Dendritic cell treated with granulocyte-macrophage colony-stimulating factor and Interleukin-4, amounts not matched to agents 40 ng/mL and 50 ng/mL, for 4 days (primary cell): ENCODE measurements at regions not wholly inside any gene's neighbourhood (a gene's known extent, or its start where the extent isn't known, plus 50 kb on each side); places are given as distances from the start of the nearest gene placed in this dataset.
"Not testable (repeated sequence)": the region's sequence is repeated elsewhere in the genome, so short reads cannot be mapped to it uniquely, and the experiment has no call there.

ENCODE experiments used
- H3K27ac Mint-ChIP-seq: one replicate; pipeline ENCODE4 v1.8.0; 2022; ENCODE audit warnings: mild to moderate bottlenecking, mixed read lengths
- H3K27me3 Mint-ChIP-seq: one replicate; pipeline ENCODE4 v1.8.0; 2022; ENCODE audit warnings: mild to moderate bottlenecking, mixed read lengths
- H3K36me3 Mint-ChIP-seq: one replicate; pipeline ENCODE4 v1.8.0; 2022; ENCODE audit warnings: low read depth, mixed read lengths
- H3K4me1 Mint-ChIP-seq: one replicate; pipeline ENCODE4 v1.8.0; 2022; ENCODE audit warnings: low read depth, mixed read lengths
- H3K4me3 Mint-ChIP-seq: one replicate; pipeline ENCODE4 v1.8.0; 2022; ENCODE audit warnings: mild to moderate bottlenecking, moderate library complexity, mixed read lengths
- H3K9me3 Mint-ChIP-seq: one replicate; pipeline ENCODE4 v1.8.0; 2022; ENCODE audit warnings: mixed read lengths
- intact Hi-C: fragments of 100-400 bp; cut with micrococcal nuclease; formaldehyde crosslinking; loops from one replicate; pipeline ENCODE4 v1.15.0; 2022

DNA sequence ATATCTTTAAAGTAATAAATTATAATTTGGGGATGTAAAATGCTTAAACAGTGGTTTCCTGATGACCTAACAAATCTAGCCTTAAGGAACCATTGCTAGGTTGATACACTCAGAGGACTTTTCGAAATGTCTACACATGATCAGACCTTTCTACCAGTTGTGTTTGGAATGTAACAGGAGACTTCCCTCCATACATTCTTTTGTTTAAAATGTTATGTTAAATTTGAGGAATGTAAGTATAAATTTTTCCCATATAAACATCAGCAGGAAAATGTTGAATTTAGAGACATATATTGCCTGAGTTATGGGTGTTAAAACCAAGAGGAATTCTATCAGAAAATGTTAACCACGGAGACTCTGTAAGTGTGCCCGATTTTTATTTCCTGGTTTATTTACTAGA is 190.6 kb upstream of the SPRY1 start:
- H3K9me3 Mint-ChIP-seq = no peaks in the 10 kb centered on the region
- intact Hi-C loops = no loop called here
- H3K4me3 Mint-ChIP-seq = no peak overlapping the region
- no peaks in the 10 kb centered on the region for H3K36me3 Mint-ChIP-seq
- no peaks in the 10 kb centered on the region for H3K4me1 Mint-ChIP-seq
- H3K27ac Mint-ChIP-seq = no peak overlapping the region
- H3K27me3 Mint-ChIP-seq = no peaks in the 10 kb centered on the region

DNA sequence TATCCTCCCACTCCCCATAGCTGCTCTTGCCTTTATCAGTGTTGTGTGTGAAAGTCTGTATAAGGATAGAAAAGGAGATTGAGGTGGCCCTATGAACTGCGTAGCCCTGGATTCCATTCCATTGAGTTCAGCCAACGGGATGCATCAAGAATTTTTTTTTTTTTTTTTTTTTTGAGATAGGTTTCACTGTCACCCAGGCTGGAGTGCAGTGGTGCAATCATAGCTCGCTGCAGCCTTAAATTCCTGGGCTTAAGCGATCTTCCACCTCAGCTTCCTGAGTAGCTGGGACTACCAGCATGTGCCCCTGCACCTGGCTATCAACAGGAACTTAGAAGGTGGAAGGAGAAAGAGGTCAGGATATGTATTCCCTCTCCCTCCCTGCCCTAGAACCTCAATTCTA is 187.2 kb upstream of the SPRY1 start:
- Mint-ChIP-seq H3K4me1 (no peaks in the 10 kb centered on the region), H3K36me3 (no peaks in the 10 kb centered on the region), H3K27ac (no peak overlapping the region), H3K27me3 (no peaks in the 10 kb centered on the region), H3K4me3 (no peak overlapping the region), H3K9me3 (no peaks in the 10 kb centered on the region)
- intact Hi-C loops = no loop called here

DNA sequence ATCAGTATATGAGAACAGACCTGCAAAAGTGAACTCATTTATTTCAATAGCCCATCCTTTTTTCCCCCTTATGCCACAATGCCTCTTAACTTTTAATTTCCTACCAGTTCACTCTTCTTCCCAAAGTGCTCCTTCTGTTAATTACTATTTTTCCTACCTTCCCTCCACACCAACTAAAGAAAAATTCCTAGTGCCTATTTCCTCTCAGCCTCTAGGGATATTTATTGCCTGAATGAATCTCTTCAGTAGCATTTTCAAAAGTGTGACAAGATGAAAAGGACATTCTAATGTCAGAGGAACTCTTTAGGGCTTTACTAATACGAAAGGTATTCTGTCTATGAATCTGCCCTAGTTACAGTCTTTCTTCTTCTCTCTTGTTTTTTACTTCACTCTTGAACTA is 181.1 kb upstream of the SPRY1 start:
- Mint-ChIP-seq H3K4me3 (no peak overlapping the region), H3K4me1 (no peaks in the 10 kb centered on the region), H3K27ac (no peak overlapping the region), H3K9me3 (no peaks in the 10 kb centered on the region), H3K36me3 (no peaks in the 10 kb centered on the region), H3K27me3 (no peaks in the 10 kb centered on the region)
- intact Hi-C loops = no loop called here

DNA sequence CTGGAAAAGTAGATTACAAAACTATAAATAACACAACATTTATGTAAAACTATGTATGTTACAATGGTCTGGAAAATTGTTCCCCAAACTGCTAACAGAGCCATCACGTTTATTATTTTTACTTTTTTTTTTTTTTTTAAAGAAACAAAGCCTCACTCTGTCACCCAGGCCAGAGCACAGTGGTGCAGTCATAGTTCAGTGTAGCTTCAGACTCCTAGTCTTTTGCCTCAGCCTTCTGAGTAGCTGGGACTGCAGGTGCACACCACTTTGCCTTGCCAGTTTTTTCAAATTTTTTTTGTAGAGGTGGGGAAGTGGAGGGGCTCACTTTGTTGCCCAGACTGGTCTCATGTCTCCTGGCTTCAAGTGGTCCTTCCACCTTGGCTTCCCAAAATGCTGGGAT is 180.1 kb upstream of the SPRY1 start:
- H3K36me3 Mint-ChIP-seq = no peaks in the 10 kb centered on the region
- no peaks in the 10 kb centered on the region for H3K27me3 Mint-ChIP-seq
- H3K4me3 Mint-ChIP-seq = no peak overlapping the region
- no peaks in the 10 kb centered on the region for H3K4me1 Mint-ChIP-seq
- no peak overlapping the region for H3K27ac Mint-ChIP-seq
- intact Hi-C loops = no loop called here
- H3K9me3 Mint-ChIP-seq = no peaks in the 10 kb centered on the region

DNA sequence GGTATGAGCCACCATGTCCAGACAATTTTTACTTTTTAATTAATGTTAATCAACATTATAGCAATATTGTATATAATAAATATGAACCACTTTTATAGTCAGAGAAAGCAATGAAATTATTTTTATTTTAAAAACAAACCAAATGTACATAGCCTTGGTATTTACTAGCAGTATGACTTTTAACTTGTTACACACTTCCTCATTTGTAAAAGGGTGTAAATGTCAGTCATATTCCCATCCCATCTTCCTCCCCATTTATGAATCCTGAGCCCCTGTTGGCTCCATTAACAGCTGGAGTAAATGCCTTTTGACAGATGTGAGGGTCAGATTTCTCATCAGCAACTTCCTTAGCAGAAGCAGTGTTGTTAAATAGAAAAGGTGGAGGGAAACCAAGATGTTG is 179.6 kb upstream of the SPRY1 start:
- Mint-ChIP-seq H3K36me3 (no peaks in the 10 kb centered on the region), H3K9me3 (no peaks in the 10 kb centered on the region), H3K4me3 (no peak overlapping the region), H3K4me1 (no peaks in the 10 kb centered on the region), H3K27me3 (no peaks in the 10 kb centered on the region), H3K27ac (no peak overlapping the region)
- intact Hi-C loops = no loop called here

DNA sequence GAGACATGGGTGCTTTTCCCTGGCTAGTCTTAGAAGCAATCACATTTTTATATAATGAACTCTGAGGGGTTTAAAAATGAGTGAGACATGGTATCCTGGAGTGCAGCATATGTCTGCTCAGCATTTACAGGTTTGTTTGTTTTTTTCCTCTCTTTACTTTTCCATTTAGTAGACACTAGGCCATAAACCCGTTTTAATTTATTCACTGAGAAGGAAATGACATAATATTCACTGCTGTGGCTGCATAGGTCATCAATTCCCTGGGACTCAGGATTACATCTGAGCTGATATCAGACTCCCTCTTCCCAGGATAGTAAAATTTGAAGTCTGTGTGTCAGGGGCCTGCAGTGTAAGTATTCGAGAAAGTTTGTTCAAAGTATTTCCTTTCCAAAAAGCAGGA is 178.9 kb upstream of the SPRY1 start:
- Mint-ChIP-seq H3K27ac (no peak overlapping the region), H3K27me3 (no peaks in the 10 kb centered on the region), H3K36me3 (no peaks in the 10 kb centered on the region), H3K4me1 (no peaks in the 10 kb centered on the region), H3K4me3 (no peak overlapping the region), H3K9me3 (no peaks in the 10 kb centered on the region)
- intact Hi-C loops = no loop called here

DNA sequence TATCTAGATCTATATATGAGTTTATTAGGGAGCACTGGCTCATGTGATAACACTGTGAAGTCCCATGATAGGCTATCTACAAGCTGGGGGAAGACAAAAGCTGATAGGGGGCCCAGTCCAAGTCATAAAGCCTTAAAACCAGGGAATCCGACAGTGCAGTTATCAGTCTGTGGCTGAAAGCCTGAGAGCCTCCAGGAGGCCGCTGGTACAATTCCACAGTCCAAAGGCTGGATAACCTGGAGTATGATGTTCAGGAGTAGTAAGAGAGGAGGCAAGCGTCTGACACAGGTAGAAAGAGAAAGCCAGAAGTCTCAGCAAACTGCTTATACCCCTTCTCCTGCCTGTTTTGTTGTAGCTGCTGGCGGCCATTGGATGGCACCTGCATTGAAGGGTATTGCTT is 177.6 kb upstream of the SPRY1 start:
- H3K36me3 Mint-ChIP-seq = peaks cover 5% of the 10 kb centered on the region
- H3K27ac Mint-ChIP-seq = no peak overlapping the region
- H3K4me1 Mint-ChIP-seq = no peaks in the 10 kb centered on the region
- no peaks in the 10 kb centered on the region for H3K27me3 Mint-ChIP-seq
- H3K4me3 Mint-ChIP-seq = no peak overlapping the region
- H3K9me3 Mint-ChIP-seq = peaks cover 9% of the 10 kb centered on the region
- intact Hi-C loops = no loop called here

DNA sequence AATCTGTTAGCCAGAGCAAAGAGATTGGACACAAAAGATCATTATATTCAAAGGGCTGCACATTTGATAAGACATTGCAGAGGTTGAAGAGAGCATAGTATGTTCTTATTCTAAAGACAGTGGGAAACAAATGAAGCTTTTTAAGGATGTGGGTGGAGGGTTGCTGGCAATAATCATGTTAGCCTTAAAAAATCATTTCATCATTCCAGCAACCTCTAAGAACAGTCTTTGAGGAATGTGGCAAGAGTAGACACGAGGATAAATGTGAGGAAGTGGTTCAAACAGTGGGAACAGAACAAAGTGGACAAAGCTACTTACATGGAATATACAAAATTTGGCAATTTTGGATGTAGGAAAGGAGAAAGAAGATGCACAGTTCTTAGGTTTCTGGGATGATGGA is 167.3 kb upstream of the SPRY1 start:
- intact Hi-C loops = no loop called here
- no peak overlapping the region for H3K27ac Mint-ChIP-seq
- H3K27me3 Mint-ChIP-seq = no peaks in the 10 kb centered on the region
- H3K9me3 Mint-ChIP-seq = no peaks in the 10 kb centered on the region
- H3K4me1 Mint-ChIP-seq = peaks cover 22% of the 10 kb centered on the region
- no peak overlapping the region for H3K4me3 Mint-ChIP-seq
- no peaks in the 10 kb centered on the region for H3K36me3 Mint-ChIP-seq

DNA sequence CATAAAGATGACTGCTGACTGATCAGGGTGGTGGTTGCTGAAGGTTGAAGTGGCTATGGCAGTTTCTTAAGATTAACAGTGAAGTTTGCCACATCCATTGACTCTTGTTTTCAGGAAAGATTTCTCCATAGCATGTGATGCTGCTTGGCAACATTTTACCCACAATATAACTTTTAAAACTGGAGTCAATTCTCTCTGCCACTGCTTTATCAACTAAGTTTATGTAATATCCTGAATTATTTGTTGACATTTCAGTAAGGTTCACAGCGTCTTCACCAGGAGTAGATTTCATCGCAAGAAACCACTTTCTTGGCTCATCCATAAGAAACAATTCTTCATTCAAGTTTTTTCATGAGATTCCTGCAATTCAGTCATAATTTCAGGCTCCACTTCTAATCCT is 166.5 kb upstream of the SPRY1 start:
- intact Hi-C loops = no loop called here
- Mint-ChIP-seq H3K27ac (no peak overlapping the region), H3K27me3 (no peaks in the 10 kb centered on the region), H3K9me3 (no peaks in the 10 kb centered on the region), H3K4me3 (no peak overlapping the region), H3K36me3 (no peaks in the 10 kb centered on the region), H3K4me1 (peaks cover 22% of the 10 kb centered on the region)

DNA sequence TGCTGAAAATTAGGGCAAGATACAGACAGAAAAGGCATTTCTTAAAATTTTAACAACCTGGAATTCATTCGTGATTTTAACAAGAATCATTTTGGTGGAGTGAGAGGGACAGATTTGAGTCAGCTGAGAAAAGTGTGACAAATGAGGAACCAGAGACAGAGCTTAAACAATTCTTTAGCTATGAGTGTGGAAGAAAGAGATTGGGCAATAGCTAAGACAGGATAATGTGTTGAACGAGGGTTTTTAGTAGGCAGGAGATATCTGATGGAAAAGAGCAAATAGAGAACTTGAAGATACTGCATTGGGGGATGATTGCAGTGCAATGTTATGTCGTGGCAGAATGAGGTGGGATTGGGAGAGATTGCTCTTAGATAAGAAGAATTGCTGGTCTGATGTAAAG is 164.2 kb upstream of the SPRY1 start:
- intact Hi-C loops = no loop called here
- Mint-ChIP-seq H3K27me3 (no peaks in the 10 kb centered on the region), H3K36me3 (no peaks in the 10 kb centered on the region), H3K4me3 (no peak overlapping the region), H3K9me3 (no peaks in the 10 kb centered on the region), H3K4me1 (peaks cover 22% of the 10 kb centered on the region), H3K27ac (peak overlapping the region; percentile 50)

DNA sequence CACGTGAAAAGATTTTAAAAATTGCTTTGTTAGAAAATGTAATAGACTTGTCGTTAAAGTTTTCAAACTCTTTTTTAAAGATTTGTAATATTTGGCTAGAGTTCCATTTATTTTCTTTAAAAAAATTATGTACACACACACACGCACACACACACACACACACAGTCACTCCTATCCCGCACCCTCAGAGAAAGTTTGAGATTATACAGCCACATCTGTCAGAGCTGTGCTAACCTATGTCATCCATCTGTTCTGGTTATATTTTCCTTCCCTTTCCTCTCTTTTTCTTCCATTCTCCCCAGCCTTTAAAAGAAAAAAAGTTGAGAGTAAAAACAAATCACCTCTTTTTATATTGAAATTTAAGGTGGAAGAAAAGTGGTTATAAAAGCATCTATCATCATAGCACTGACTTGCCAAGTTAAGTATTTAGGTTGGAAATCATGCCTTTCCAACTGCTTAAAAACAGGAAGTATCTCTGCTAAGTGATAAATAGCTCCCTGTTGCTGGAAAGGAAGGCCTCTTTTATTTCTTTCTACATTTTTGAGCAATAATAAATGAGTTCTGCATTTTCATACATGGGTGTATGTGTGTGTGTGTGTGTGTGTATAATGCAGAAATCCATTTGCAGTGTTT is 163.3 kb upstream of the SPRY1 start:
- H3K4me3 Mint-ChIP-seq = no peak overlapping the region
- H3K27ac Mint-ChIP-seq = peak overlapping the region; percentile 64
- intact Hi-C loops = no loop called here
- H3K4me1 Mint-ChIP-seq = peaks cover 22% of the 10 kb centered on the region
- H3K9me3 Mint-ChIP-seq = no peaks in the 10 kb centered on the region
- H3K36me3 Mint-ChIP-seq = no peaks in the 10 kb centered on the region
- H3K27me3 Mint-ChIP-seq = no peaks in the 10 kb centered on the region

DNA sequence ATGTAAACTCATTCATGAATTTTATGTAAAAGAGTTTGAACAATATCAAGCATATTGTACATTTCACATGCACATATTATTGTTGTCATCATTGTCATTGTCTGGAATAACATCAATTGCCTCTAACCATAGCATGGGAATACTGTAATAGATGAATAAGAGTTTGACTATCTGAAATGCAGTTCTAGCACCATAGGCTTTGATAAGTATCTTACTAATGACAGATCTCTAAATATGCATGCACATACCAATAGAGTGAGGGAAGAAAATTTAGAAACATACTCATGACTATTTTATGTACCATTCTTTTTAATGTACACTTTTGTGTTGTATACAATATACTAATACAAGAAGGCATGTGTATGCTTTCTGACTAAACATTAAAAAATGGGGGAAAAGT is 161.6 kb upstream of the SPRY1 start:
- intact Hi-C loops = no loop called here
- no peak overlapping the region for H3K27ac Mint-ChIP-seq
- no peaks in the 10 kb centered on the region for H3K27me3 Mint-ChIP-seq
- H3K4me1 Mint-ChIP-seq = peaks cover 30% of the 10 kb centered on the region
- H3K9me3 Mint-ChIP-seq = no peaks in the 10 kb centered on the region
- no peak overlapping the region for H3K4me3 Mint-ChIP-seq
- H3K36me3 Mint-ChIP-seq = no peaks in the 10 kb centered on the region

DNA sequence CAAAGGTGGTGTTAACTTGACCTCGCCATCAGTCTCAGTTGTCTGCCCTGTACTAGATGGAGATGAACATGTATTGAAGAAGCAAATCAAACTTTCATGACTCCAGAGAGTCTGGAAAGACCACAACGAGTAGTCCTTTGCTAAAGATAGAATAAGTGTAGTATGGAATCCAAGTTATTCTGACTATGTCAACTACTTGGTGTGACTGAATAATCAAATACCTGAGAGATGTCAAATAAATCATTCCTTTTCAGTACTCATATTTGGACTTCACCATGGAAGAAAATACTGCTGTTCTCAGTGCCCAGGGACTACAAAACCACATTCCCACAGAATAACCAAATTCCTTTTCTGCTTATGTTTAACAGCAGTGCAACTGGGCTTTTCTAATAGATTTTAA is 161.2 kb upstream of the SPRY1 start:
- H3K36me3 Mint-ChIP-seq = no peaks in the 10 kb centered on the region
- H3K9me3 Mint-ChIP-seq = no peaks in the 10 kb centered on the region
- intact Hi-C loops = no loop called here
- no peaks in the 10 kb centered on the region for H3K27me3 Mint-ChIP-seq
- H3K4me3 Mint-ChIP-seq = no peak overlapping the region
- H3K4me1 Mint-ChIP-seq = peaks cover 35% of the 10 kb centered on the region
- H3K27ac Mint-ChIP-seq = no peak overlapping the region

DNA sequence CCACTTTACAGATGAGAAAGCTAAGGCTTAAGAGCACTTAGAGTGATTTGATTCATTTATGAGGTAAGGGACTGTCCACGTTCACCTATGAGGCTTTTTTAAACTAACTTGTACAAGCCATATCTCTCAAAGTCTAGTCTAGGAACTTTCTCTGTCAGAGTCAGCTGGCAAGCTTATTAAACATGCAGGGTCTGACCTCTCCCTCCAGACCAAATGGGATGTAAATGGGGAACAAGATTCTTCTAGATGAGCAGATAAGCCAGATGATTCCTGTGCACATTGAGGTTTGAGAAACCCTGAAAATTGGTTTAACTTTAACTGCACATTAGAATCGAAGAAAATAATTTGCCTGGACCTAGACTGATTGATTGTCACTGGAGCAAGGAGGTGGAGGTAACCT is 160.0 kb upstream of the SPRY1 start:
- no peaks in the 10 kb centered on the region for H3K9me3 Mint-ChIP-seq
- no peaks in the 10 kb centered on the region for H3K27me3 Mint-ChIP-seq
- no peak overlapping the region for H3K27ac Mint-ChIP-seq
- no peaks in the 10 kb centered on the region for H3K36me3 Mint-ChIP-seq
- intact Hi-C loops = no loop called here
- H3K4me1 Mint-ChIP-seq = peaks cover 44% of the 10 kb centered on the region
- H3K4me3 Mint-ChIP-seq = no peak overlapping the region

DNA sequence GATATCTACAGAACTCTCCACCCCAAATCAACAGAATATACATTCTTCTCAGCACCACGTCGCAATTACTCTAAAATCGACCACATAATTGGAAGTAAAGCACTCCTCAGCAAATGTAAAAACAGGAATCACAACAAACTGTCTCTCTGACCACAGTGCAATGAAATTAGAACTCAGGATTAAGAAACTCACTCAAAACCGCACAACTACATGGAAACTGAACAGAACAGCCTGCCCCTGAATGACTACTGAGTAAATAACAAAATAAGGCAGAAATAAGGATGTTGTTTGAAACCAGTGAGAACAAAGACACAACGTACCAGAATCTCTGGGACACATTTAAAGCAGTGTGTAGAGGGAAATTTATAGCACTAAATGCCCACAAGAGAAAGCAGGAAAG is 156.3 kb upstream of the SPRY1 start:
- H3K4me3 Mint-ChIP-seq = peak overlapping the region; percentile 1
- H3K27me3 Mint-ChIP-seq, intact Hi-C loops, H3K36me3 Mint-ChIP-seq, H3K9me3 Mint-ChIP-seq: not testable (repeated sequence)
- peaks cover 35% of the 10 kb centered on the region for H3K4me1 Mint-ChIP-seq
- peak overlapping the region; percentile 66 for H3K27ac Mint-ChIP-seq
